HCT116 (cell line): ENCODE measurements at regions not wholly inside any gene's neighbourhood (a gene's known extent, or its start where the extent isn't known, plus 50 kb on each side); places are given as distances from the start of the nearest gene placed in this dataset.

Experiments
- CBX3 ChIP-seq: IDR thresholded peaks from 2 replicates; pipeline ENCODE4 v1.6.1; 2012; ENCODE audit warnings: low read depth
- CEBPB ChIP-seq: IDR thresholded peaks from 2 replicates; pipeline ENCODE4 v1.6.1; 2012; ENCODE audit warnings: low read depth
- EGR1 ChIP-seq: IDR thresholded peaks from 2 replicates; pipeline ENCODE4 v1.6.1; 2012; ENCODE audit warnings: low read depth
- ELF1 ChIP-seq: IDR thresholded peaks from 2 replicates; pipeline ENCODE4 v1.6.1; 2012; ENCODE audit warnings: low read depth, borderline replicate concordance
- EZH2 ChIP-seq: fragments of 200-600 bp; sonication (generic); IDR thresholded peaks from 2 replicates; pipeline ENCODE4 v1.6.1; 2017; ENCODE audit warnings: antibody characterized with exemption, mixed run types
- JUND ChIP-seq: IDR thresholded peaks from 2 replicates; pipeline ENCODE4 v1.6.1; 2012
- POLR2A ChIP-seq: IDR thresholded peaks from 2 replicates; pipeline ENCODE4 v1.7.0; 2011; ENCODE audit warnings: borderline replicate concordance; ENCODE audit not compliant: insufficient read depth, insufficient read length; ENCODE audit errors: extremely low read depth
- REST ChIP-seq: IDR thresholded peaks from 2 replicates; pipeline ENCODE4 v1.6.1; 2012; ENCODE audit warnings: low read depth
- SP1 ChIP-seq: IDR thresholded peaks from 2 replicates; pipeline ENCODE4 v1.6.1; 2012; ENCODE audit warnings: low read depth
- ZFX ChIP-seq: fragments of 450-650 bp; IDR thresholded peaks from 2 replicates; pipeline ENCODE4 v1.6.1; 2017
- ZNF274 ChIP-seq: fragments of 200-500 bp; sonication (Bioruptor generic); IDR thresholded peaks from 2 replicates; pipeline ENCODE4 v1.6.1; 2014; ENCODE audit warnings: mild to moderate bottlenecking, low read depth, low read length, inconsistent platforms
- TF ChIP-seq, protein P1 (sequence below), 3 experiments: fragments of 200-600 bp in 1 of 3; sonication (generic) in 1 of 3; IDR thresholded peaks in 2 of 3; conservative IDR thresholded peaks in 1 of 3; 2 replicates each; pipeline ENCODE4 v1.5.1; 2012 to 2017; ENCODE audit warnings: low read depth in 2 of 3, low read length in 2 of 3, antibody characterized with exemption in 1 of 3, borderline replicate concordance in 1 of 3, control low read depth in 1 of 3, mild to moderate bottlenecking in 1 of 3, mixed read lengths in 1 of 3, mixed run types in 1 of 3, moderate library complexity in 1 of 3; ENCODE audit not compliant: insufficient read depth in 1 of 3

DNA sequence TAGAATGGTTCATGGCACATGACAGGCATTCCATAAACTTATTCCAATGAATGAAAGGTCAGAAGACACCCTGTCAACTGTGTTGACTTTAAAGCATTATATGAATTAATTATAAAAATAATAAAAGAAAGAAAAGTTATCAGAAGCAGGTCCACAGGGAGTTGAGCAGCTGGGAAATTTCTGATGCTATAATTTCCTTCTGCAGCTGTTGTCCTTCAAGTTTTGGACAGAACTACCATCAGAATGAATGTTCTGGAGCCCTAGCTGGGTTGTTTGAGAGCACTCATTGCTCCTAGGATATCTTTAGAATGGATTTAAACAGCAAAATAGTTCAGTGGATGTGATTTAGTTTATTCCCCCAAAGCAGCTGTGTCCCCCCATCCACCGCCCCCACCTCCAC lies 232.4 kb upstream of the PROK2 start:
- TF ChIP-seq POLR2A (no peak), REST (no peak), CEBPB (no peak), EZH2 (no peak), JUND (no peak), ELF1 (no peak), SP1 (no peak), CBX3 (no peak), ZFX (no peak), ZNF274 (no peak), EGR1 (no peak)
- TF ChIP-seq, protein P1, sequence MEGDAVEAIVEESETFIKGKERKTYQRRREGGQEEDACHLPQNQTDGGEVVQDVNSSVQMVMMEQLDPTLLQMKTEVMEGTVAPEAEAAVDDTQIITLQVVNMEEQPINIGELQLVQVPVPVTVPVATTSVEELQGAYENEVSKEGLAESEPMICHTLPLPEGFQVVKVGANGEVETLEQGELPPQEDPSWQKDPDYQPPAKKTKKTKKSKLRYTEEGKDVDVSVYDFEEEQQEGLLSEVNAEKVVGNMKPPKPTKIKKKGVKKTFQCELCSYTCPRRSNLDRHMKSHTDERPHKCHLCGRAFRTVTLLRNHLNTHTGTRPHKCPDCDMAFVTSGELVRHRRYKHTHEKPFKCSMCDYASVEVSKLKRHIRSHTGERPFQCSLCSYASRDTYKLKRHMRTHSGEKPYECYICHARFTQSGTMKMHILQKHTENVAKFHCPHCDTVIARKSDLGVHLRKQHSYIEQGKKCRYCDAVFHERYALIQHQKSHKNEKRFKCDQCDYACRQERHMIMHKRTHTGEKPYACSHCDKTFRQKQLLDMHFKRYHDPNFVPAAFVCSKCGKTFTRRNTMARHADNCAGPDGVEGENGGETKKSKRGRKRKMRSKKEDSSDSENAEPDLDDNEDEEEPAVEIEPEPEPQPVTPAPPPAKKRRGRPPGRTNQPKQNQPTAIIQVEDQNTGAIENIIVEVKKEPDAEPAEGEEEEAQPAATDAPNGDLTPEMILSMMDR (IDR thresholded peaks at IDR 0.05 in 2 of 3, conservative IDR thresholded peaks at IDR 0.05 in 1 of 3; ENCODE audit: borderline replicate concordance in 1 of 3, insufficient read depth in 1 of 3, low read depth in 2 of 3, low read length in 2 of 3), result no peak
